HepG2 (cell line): ENCODE measurements at regions not wholly inside any gene's neighbourhood (a gene's known extent, or its start where the extent isn't known, plus 50 kb on each side); places are given as distances from the start of the nearest gene placed in this dataset.

Experiments
- ATAC-seq: fragments of 200-7000 bp; cut with Tn5 transposase; 3 replicates; pipeline ENCODE4 v1.9.1; 2020; ENCODE audit warnings: mild to moderate bottlenecking, moderate library complexity
- BruUV-seq: library from RNA; stranded (reverse); fragments of 400-500 nt; replicated peaks from 2 replicates; lab custom pipeline; 2021; lab: Mats Ljungman, UMichigan
- CTCF ChIA-PET: fragments of 300-600 bp; formaldehyde crosslinking; extraction: SDS; loops from one replicate; lab custom pipeline; 2021; ENCODE audit warnings: low total read pairs, inconsistent platforms, low intra/inter-chr PET ratio; lab: Yijun Ruan, JAX
- POLR2A ChIA-PET: fragments of 350-600 bp; sonication (Branson Sonifier 250); formaldehyde crosslinking; loops from one replicate; lab custom pipeline; 2020; ENCODE audit warnings: antibody characterized with exemption, inconsistent platforms; lab: Yijun Ruan, JAX
- DNase-seq: peaks from one replicate; pipeline ENCODE4 v3.0.0-alpha.2; 2015; ENCODE audit warnings: low spot score
- FAIRE-seq: peaks from 3 replicates; lab custom pipeline; 2011; peaks lifted over from hg19 to GRCh38; lab: Jason Lieb, UNC
- H2AFZ ChIP-seq: one replicate; pipeline ENCODE4 v1.6.1; 2011; ENCODE audit warnings: low read length, inconsistent platforms
- H3K27ac ChIP-seq: fragments of 300-600 bp; 3 replicates; pipeline ENCODE4 v1.8.0; 2011; ENCODE audit warnings: mixed run types, mild to moderate bottlenecking, mixed read lengths, low read length, inconsistent platforms; ENCODE audit not compliant: insufficient read depth; ENCODE audit errors: extremely low read length
- H3K27me3 ChIP-seq, 2 experiments: fragments of 200-600 bp in 1 of 2; 2 replicates in 1 of 2; 3 replicates in 1 of 2; pipeline versions ENCODE4 v1.6.0 to v1.8.0; 2011; ENCODE audit warnings: low read length in 2 of 2, mild to moderate bottlenecking in 2 of 2, moderate library complexity in 2 of 2, inconsistent platforms in 1 of 2; ENCODE audit not compliant: insufficient read depth in 2 of 2, control insufficient read depth in 1 of 2
- H3K36me3 ChIP-seq, 2 experiments: fragments of 200-600 bp in 1 of 2; replicated peaks in 1 of 2; 2 replicates in 1 of 2; 3 replicates in 1 of 2; pipeline versions ENCODE4 v1.5.1 to v1.8.0; 2011; ENCODE audit warnings: low read length in 2 of 2, inconsistent platforms in 1 of 2; ENCODE audit not compliant: insufficient read depth in 2 of 2, control insufficient read depth in 1 of 2
- H3K4me1 ChIP-seq: 2 replicates; pipeline ENCODE4 v1.5.1; 2012; ENCODE audit warnings: low read length, inconsistent platforms; ENCODE audit not compliant: insufficient read depth
- H3K4me2 ChIP-seq: 2 replicates; pipeline ENCODE4 v1.6.0; 2011; ENCODE audit warnings: low read depth, low read length, inconsistent platforms
- H3K4me3 ChIP-seq, 3 experiments: fragments of 200-600 bp in 1 of 3; sonication (generic), shearing (Covaris generic) in 1 of 3; replicated peaks in 1 of 3; 2 replicates each; pipeline ENCODE4 v1.5.1; 2011 to 2016; ENCODE audit warnings: low read length in 3 of 3, inconsistent platforms in 2 of 3, low read depth in 2 of 3, mild to moderate bottlenecking in 2 of 3, control low read depth in 1 of 3, mixed read lengths in 1 of 3; ENCODE audit not compliant: insufficient read depth in 1 of 3
- H3K79me2 ChIP-seq: one replicate; pipeline ENCODE4 v1.6.1; 2011; ENCODE audit warnings: low read length, inconsistent platforms; ENCODE audit not compliant: insufficient read depth
- H3K9ac ChIP-seq: 2 replicates; pipeline ENCODE4 v1.6.0; 2011; ENCODE audit warnings: mild to moderate bottlenecking, low read depth, low read length, inconsistent platforms; ENCODE audit not compliant: insufficient read depth
- H3K9me3 ChIP-seq: 2 replicates; pipeline ENCODE4 v1.5.1; 2012; ENCODE audit warnings: mild to moderate bottlenecking, low read length
- H4K20me1 ChIP-seq: 2 replicates; pipeline ENCODE4 v1.6.0; 2011; ENCODE audit warnings: inconsistent platforms, mild to moderate bottlenecking, low read length, moderate library complexity; ENCODE audit not compliant: insufficient read depth
- DNMT3B ChIP-seq: conservative IDR thresholded peaks from 2 replicates; pipeline ENCODE4 v1.6.1; 2016; ENCODE audit warnings: missing biosample characterization, control low read depth
- EEA1 ChIP-seq: sonication (generic); formaldehyde crosslinking; IDR thresholded peaks from 2 replicates; pipeline ENCODE4 v1.5.1; 2020; ENCODE audit warnings: mild to moderate bottlenecking, missing genetic modification reagents, borderline replicate concordance
- MAFK ChIP-seq, 2 experiments: IDR thresholded peaks in 1 of 2; conservative IDR thresholded peaks in 1 of 2; 2 replicates each; pipeline ENCODE4 v1.6.1; 2011; ENCODE audit warnings: improper control_type of control experiment in 2 of 2, low read length in 2 of 2
- TFE3 ChIP-seq: IDR thresholded peaks from 2 replicates; pipeline ENCODE4 v1.6.1; 2016
- ZNF660 ChIP-seq: sonication (generic); formaldehyde crosslinking; IDR thresholded peaks from 2 replicates; pipeline ENCODE4 v1.5.1; 2020; ENCODE audit warnings: mild to moderate bottlenecking, low read depth, missing genetic modification reagents, borderline replicate concordance
- WGBS: methylation state at CpG from one replicate; pipeline ENCODE4 v1.1.6; 2017; ENCODE audit warnings: low lambda C conversion rate; 5-methylcytosine and 5-hydroxymethylcytosine counted together
- in situ Hi-C: cut with HindIII; loops from 2 replicates; pipeline ENCODE4 v1.10.0; 2017; ENCODE audit warnings: low pct_unique_long_range_greater_than_20kb; ENCODE audit not compliant: extremely low pct_ligation_motif_present
- intact Hi-C: fragments of 100-400 bp; cut with micrococcal nuclease; formaldehyde crosslinking; loops from one replicate; pipeline ENCODE4 v1.10.0; 2022; ENCODE audit not compliant: unreplicated experiment

- Histone ChIP-seq H3K4me3 (no peak overlapping the region), H3K36me3 (no peaks in the 10 kb centered on the region), H3K79me2 (no peaks in the 10 kb centered on the region), H4K20me1 (no peaks in the 10 kb centered on the region), H3K27ac (no peak overlapping the region), H3K9ac (no peak overlapping the region), H3K4me2 (no peak overlapping the region), H3K9me3 (no peaks in the 10 kb centered on the region), H2AFZ (no peak overlapping the region), H3K27me3 (no peaks in the 10 kb centered on the region), H3K4me1 (no peaks in the 10 kb centered on the region)
- BruUV-seq, result no TSS peak
- CTCF ChIA-PET, result no interaction called here
- intact Hi-C loops (no loop called here), in situ Hi-C loops (no loop called here)
- POLR2A ChIA-PET, result no interaction called here
- ATAC-seq, result peak; percentile 35
- no peak for TF ChIP-seq EEA1 (CRISPR knock-in tag)
- TF ChIP-seq TFE3 (CRISPR knock-in tag), result no peak
- TF ChIP-seq ZNF660 (CRISPR knock-in tag), result no peak
- DNase-seq, result no peak
- 29% methylated on average over 6 of the region's 11 CpGs for WGBS
- no peak for FAIRE-seq
Observed at GRCh38 chr18:67043276-67043675, 439.4 kb upstream of the CDH19 start.

DNA sequence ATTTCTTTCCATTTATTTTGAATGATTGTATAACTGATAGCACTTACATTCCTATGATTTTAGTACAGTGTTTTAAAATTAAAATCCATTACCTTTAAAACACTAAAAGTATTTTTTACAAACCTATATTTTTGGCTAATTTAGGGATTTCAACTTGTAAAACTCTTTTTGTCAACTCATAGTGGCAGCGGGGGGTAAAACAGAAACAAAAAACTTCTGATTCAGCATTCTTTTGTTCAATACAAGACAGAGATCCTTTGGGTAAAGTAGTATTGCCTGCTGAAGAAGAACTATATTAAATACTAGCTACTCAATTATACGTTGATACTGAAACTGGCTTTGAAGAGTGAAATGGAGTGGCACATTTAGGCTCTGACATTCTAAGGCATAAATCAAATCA lies 437.4 kb upstream of the CDH19 start:
- H3K27ac ChIP-seq, result no peak overlapping the region
- no peak overlapping the region for H2AFZ ChIP-seq
- H3K79me2 ChIP-seq, result no peaks in the 10 kb centered on the region
- ChIA-PET CTCF (no interaction called here), POLR2A (no interaction called here)
- H3K4me1 ChIP-seq, result no peaks in the 10 kb centered on the region
- H3K9ac ChIP-seq, result no peak overlapping the region
- WGBS, result 17% methylated on average over 2 of the region's 2 CpGs
- FAIRE-seq (no peak), ATAC-seq (no peak), DNase-seq (no peak)
- H3K36me3 ChIP-seq, result no peaks in the 10 kb centered on the region
- BruUV-seq, result no TSS peak
- no peaks in the 10 kb centered on the region for H3K27me3 ChIP-seq
- no peaks in the 10 kb centered on the region for H3K9me3 ChIP-seq
- H3K4me3 ChIP-seq, result no peak overlapping the region
- TF ChIP-seq DNMT3B (no peak), MAFK (conservative IDR thresholded peaks at IDR 0.05 in 1 of 2, IDR thresholded peaks at IDR 0.05 in 1 of 2; ENCODE audit: low read length in 2 of 2) (peak in 1 of 2 experiments; percentile 35; a peak in 1 of 4 replicates)
- intact Hi-C loops (no loop called here), in situ Hi-C loops (no loop called here)
- no peaks in the 10 kb centered on the region for H4K20me1 ChIP-seq
- H3K4me2 ChIP-seq, result no peak overlapping the region
